H1 (cell line): ENCODE measurements at regions not wholly inside any gene's neighbourhood (a gene's known extent, or its start where the extent isn't known, plus 50 kb on each side); places are given as distances from the start of the nearest gene placed in this dataset.

Experiments
- CBX8 ChIP-seq: fragments of 300-800, 300-1000 bp; sonication (generic); IDR thresholded peaks from 2 replicates; pipeline ENCODE4 v1.7.1; 2016; ENCODE audit warnings: low read depth, low read length, borderline replicate concordance
- POLR2AphosphoS5 ChIP-seq: IDR thresholded peaks from 2 replicates; pipeline ENCODE4 v1.6.1; 2011; ENCODE audit warnings: low read depth, low read length
- YY1 ChIP-seq: IDR thresholded peaks from 2 replicates; pipeline ENCODE4 v1.6.1; 2011; ENCODE audit warnings: low read depth, mild to moderate bottlenecking, low read length

GRCh38 chr2:237180187-237180586 lies 94.5 kb downstream of the COPS8 start (continued):
- no peak for TF ChIP-seq POLR2AphosphoS5
- TF ChIP-seq YY1, result no peak
- no peak for TF ChIP-seq CBX8
